Glutamatergic neuron (in vitro differentiated cells): ENCODE measurements at regions not wholly inside any gene's neighbourhood (a gene's known extent, or its start where the extent isn't known, plus 50 kb on each side); places are given as distances from the start of the nearest gene placed in this dataset.
"Not testable (repeated sequence)": the region's sequence is repeated elsewhere in the genome, so short reads cannot be mapped to it uniquely, and the experiment has no call there.

Experiments
- DNase-seq: peaks from one replicate; pipeline ENCODE4 v3.0.0; 2022
- H3K27ac Mint-ChIP-seq: one replicate; pipeline ENCODE4 v1.8.0; 2020; ENCODE audit warnings: mild to moderate bottlenecking, mixed read lengths, inconsistent platforms; ENCODE audit not compliant: unreplicated experiment
- H3K27me3 Mint-ChIP-seq: one replicate; pipeline ENCODE4 v1.8.0; 2020; ENCODE audit warnings: mild to moderate bottlenecking, moderate library complexity, mixed read lengths, inconsistent platforms; ENCODE audit not compliant: unreplicated experiment
- H3K36me3 Mint-ChIP-seq: one replicate; pipeline ENCODE4 v1.8.0; 2020; ENCODE audit warnings: mild to moderate bottlenecking, mixed read lengths, inconsistent platforms; ENCODE audit not compliant: unreplicated experiment
- H3K4me1 Mint-ChIP-seq: one replicate; pipeline ENCODE4 v1.8.0; 2020; ENCODE audit warnings: mild to moderate bottlenecking, low read depth, mixed read lengths, inconsistent platforms; ENCODE audit not compliant: unreplicated experiment
- H3K4me3 Mint-ChIP-seq: one replicate; pipeline ENCODE4 v1.8.0; 2020; ENCODE audit warnings: mild to moderate bottlenecking, mixed read lengths, inconsistent platforms; ENCODE audit not compliant: unreplicated experiment
- H3K9me3 Mint-ChIP-seq: one replicate; pipeline ENCODE4 v1.8.0; 2020; ENCODE audit warnings: mild to moderate bottlenecking, moderate library complexity, mixed read lengths, inconsistent platforms; ENCODE audit not compliant: unreplicated experiment
- TF ChIP-seq, protein P1 (sequence below): fragments of 200-600 bp; sonication (generic); IDR thresholded peaks from one replicate; pipeline ENCODE4 v1.5.0; 2021; ENCODE audit not compliant: partially characterized antibody, unreplicated experiment

DNA sequence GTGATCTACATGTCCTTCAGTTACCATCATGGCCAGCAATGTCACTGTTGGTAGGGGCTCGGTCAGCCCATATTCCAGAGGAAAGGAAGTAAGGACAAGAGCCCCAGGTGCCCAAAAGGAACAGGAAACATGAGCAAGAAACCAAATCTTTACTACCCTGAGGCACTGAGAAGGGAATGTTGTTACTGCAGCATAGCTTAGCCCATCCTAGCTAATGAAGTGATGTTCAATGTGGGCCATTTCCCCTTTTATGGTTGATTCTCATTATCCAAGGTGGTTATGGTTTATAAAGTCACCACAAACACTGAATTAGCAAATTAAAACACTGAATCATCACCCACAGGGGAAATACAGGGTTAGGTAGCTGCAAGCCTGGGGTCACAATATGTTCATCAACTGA lies 88.4 kb upstream of the C10orf90 start:
- H3K27me3 Mint-ChIP-seq, result no peaks in the 10 kb centered on the region
- no peak overlapping the region for H3K27ac Mint-ChIP-seq
- DNase-seq, result no peak
- peaks cover 2% of the 10 kb centered on the region for H3K36me3 Mint-ChIP-seq
- H3K4me1 Mint-ChIP-seq, result no peaks in the 10 kb centered on the region
- no peak overlapping the region for H3K4me3 Mint-ChIP-seq
- H3K9me3 Mint-ChIP-seq, result peaks cover 3% of the 10 kb centered on the region
- TF ChIP-seq, protein P1, sequence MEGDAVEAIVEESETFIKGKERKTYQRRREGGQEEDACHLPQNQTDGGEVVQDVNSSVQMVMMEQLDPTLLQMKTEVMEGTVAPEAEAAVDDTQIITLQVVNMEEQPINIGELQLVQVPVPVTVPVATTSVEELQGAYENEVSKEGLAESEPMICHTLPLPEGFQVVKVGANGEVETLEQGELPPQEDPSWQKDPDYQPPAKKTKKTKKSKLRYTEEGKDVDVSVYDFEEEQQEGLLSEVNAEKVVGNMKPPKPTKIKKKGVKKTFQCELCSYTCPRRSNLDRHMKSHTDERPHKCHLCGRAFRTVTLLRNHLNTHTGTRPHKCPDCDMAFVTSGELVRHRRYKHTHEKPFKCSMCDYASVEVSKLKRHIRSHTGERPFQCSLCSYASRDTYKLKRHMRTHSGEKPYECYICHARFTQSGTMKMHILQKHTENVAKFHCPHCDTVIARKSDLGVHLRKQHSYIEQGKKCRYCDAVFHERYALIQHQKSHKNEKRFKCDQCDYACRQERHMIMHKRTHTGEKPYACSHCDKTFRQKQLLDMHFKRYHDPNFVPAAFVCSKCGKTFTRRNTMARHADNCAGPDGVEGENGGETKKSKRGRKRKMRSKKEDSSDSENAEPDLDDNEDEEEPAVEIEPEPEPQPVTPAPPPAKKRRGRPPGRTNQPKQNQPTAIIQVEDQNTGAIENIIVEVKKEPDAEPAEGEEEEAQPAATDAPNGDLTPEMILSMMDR, result no peak

DNA sequence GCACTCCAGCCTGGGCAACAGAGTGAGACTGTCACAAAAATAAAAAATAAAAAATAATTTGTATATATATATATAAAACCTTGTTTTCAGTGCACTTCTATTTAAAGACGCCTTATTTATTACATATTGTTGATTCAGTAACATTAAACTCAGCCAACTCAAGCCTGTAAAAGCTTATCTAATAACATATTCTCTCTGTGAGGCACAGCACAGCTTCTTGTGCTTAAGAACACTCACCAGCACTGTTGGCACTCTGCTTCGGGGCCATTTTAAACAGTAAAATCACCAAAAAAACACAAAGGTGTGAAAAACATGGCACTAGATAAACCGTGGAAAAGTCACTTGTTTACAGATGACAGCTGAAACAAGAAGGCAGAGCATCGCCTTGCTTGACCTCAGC lies 89.0 kb upstream of the C10orf90 start:
- H3K27ac Mint-ChIP-seq, result no peak overlapping the region
- H3K4me3 Mint-ChIP-seq, result no peak overlapping the region
- no peaks in the 10 kb centered on the region for H3K4me1 Mint-ChIP-seq
- no peak for DNase-seq
- no peaks in the 10 kb centered on the region for H3K27me3 Mint-ChIP-seq
- peaks cover 8% of the 10 kb centered on the region for H3K36me3 Mint-ChIP-seq
- H3K9me3 Mint-ChIP-seq, result peaks cover 3% of the 10 kb centered on the region
- TF ChIP-seq, protein P1, result no peak

DNA sequence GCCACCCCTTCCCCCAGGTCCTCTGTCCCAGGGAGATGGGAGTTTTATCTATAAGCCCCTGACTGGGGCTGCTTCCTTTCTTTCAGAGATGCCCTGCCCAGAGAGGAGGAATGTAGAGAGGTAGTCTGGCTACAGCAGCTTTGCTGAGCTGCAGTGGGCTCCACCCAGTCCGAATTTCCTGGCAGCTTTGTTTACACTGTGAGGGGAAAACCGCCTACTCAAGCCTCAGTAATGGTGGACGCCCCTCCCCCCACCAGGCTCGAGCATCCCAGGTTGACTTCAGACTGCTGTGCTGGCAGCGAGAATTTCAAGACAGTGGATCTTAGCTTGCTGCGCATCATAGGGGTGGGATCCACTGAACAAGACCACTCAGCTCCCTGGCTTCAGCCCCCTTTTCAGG lies 96.2 kb upstream of the C10orf90 start:
- peaks cover 19% of the 10 kb centered on the region for H3K36me3 Mint-ChIP-seq
- not testable (repeated sequence) for H3K9me3 Mint-ChIP-seq, H3K27me3 Mint-ChIP-seq, H3K27ac Mint-ChIP-seq, H3K4me1 Mint-ChIP-seq, DNase-seq, H3K4me3 Mint-ChIP-seq

DNA sequence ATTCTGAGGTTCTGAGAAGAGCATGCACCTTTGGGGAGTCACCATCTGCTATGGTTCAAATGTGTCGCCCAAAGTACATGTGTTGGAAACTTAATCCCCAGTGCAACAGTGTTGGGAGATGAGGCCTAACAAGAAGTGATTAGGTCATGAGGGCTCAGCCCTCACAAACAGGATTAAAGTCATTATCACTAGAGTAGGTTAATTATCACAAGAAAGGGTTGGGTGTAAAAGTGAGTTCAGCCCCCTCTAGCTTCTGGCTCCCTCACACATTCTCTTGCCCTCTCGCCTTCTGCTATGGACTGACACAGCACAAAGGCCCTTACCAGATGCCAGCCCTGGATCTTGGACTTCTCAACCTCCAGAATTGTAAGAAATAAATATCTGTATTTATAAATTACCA lies 100.3 kb upstream of the C10orf90 start:
- no peak for DNase-seq
- TF ChIP-seq, protein P1, result no peak
- H3K27ac Mint-ChIP-seq, result no peak overlapping the region
- H3K4me3 Mint-ChIP-seq, result no peak overlapping the region
- peaks cover 2% of the 10 kb centered on the region for H3K9me3 Mint-ChIP-seq
- H3K36me3 Mint-ChIP-seq, result no peaks in the 10 kb centered on the region
- peaks cover 8% of the 10 kb centered on the region for H3K4me1 Mint-ChIP-seq
- peaks cover 5% of the 10 kb centered on the region for H3K27me3 Mint-ChIP-seq

DNA sequence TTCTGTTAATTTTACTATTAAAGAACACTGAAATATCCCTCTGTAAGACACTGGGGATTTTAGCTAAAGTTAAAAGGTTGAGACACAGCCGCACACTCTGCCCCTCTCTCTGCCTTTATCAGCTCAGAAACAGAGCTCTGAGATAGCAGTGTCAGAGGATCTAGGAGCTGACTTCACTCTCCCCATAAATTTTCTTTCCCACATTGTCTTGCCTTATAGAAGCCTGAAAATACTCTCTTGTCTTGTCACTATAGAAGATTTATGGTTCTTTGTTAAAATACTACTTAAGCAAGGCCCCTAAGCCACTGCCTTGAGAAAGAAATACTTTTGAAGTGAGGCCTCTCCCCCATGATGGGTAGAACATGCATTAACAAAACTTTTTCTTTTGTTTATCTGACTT lies 105.7 kb upstream of the C10orf90 start:
- DNase-seq, result no peak
- no peaks in the 10 kb centered on the region for H3K4me1 Mint-ChIP-seq
- no peaks in the 10 kb centered on the region for H3K36me3 Mint-ChIP-seq
- no peak overlapping the region for H3K27ac Mint-ChIP-seq
- H3K27me3 Mint-ChIP-seq, result no peaks in the 10 kb centered on the region
- TF ChIP-seq, protein P1, result no peak
- no peaks in the 10 kb centered on the region for H3K9me3 Mint-ChIP-seq
- H3K4me3 Mint-ChIP-seq, result no peak overlapping the region

DNA sequence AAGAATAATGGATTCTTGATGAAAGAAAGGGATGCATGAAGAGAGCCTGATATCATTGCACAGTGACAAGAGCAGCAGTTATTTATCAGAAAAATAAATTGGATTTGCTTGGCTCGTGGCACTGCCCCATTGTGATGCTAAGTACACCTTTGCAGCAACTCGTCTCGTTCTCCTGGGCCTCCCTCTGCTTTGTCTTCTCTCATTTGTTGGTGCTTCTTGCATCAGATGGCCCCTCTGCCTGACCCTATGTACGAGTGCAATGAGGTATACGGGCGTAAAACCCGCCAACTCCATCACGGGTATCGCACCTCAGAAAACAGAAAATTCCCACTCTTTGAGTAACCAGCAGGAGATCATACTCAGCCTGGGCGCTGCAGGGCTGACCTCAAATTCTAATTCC lies 107.2 kb upstream of the C10orf90 start:
- Mint-ChIP-seq H3K4me3 (no peak overlapping the region), H3K36me3 (no peaks in the 10 kb centered on the region), H3K9me3 (no peaks in the 10 kb centered on the region), H3K4me1 (no peaks in the 10 kb centered on the region), H3K27ac (no peak overlapping the region), H3K27me3 (no peaks in the 10 kb centered on the region)
- TF ChIP-seq, protein P1, result no peak
- no peak for DNase-seq
